ENCODE measurements at regions not wholly inside any gene's neighbourhood (a gene's known extent, or its start where the extent isn't known, plus 50 kb on each side); places are given as distances from the start of the nearest gene placed in this dataset.
"Not testable (repeated sequence)": the region's sequence is repeated elsewhere in the genome, so short reads cannot be mapped to it uniquely, and the experiment has no call there.

- Mint-ChIP-seq H3K4me1 (ENCODE audit: low read depth) (no peaks in the 10 kb centered on the region), H3K27ac (no peak overlapping the region), H3K27me3 (peaks cover 12% of the 10 kb centered on the region), H3K4me3 (no peak overlapping the region), H3K9me3 (ENCODE audit: low read depth) (peaks cover 11% of the 10 kb centered on the region), H3K36me3 (no peaks in the 10 kb centered on the region)
Measured at GRCh38 chr5:71925608-71926091, 181.6 kb upstream of the MAP1B start.

GRCh38 chr5:71929003-71929402 is 178.3 kb upstream of the MAP1B start:
- Mint-ChIP-seq H3K36me3 (no peaks in the 10 kb centered on the region), H3K27me3 (peaks cover 10% of the 10 kb centered on the region), H3K9me3 (ENCODE audit: low read depth) (peaks cover 11% of the 10 kb centered on the region), H3K4me3 (no peak overlapping the region), H3K27ac (no peak overlapping the region), H3K4me1 (ENCODE audit: low read depth) (no peaks in the 10 kb centered on the region)

GRCh38 chr5:71930554-71930953 is 176.7 kb upstream of the MAP1B start:
- not testable (repeated sequence) for H3K27me3 Mint-ChIP-seq; H3K36me3 Mint-ChIP-seq; H3K4me1 Mint-ChIP-seq (ENCODE audit: low read depth); H3K4me3 Mint-ChIP-seq; H3K27ac Mint-ChIP-seq
- peaks cover 11% of the 10 kb centered on the region for H3K9me3 Mint-ChIP-seq (ENCODE audit: low read depth)

DNA sequence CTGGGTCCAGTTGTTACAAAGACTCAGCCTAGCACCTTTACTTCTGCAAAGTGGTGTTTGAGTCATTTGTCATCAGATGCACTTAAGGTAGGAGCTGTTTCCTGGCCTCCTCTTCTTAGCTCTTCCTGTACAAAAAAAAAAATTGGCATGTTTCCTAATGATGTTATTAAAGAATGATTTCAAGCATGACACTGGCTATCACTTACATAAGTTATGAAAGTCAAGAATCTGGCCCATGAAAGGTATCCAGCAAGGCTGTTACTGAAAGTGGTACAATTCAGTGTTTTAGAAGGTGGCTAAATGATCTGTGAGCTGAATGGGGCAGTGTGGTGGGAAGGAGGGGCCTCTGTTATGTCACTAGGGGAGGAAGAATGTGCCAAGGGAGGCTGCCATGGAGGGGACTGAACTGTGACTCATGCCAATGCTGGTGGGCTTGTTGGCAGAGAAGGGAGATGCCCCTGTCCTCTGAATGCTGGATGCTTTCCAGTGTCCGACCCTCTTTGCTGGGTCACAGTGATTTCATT is 175.1 kb upstream of the MAP1B start:
- Mint-ChIP-seq H3K9me3 (ENCODE audit: low read depth) (peaks cover 8% of the 10 kb centered on the region), H3K27ac (no peak overlapping the region), H3K4me1 (ENCODE audit: low read depth) (no peaks in the 10 kb centered on the region), H3K36me3 (no peaks in the 10 kb centered on the region), H3K27me3 (no peaks in the 10 kb centered on the region), H3K4me3 (no peak overlapping the region)

DNA sequence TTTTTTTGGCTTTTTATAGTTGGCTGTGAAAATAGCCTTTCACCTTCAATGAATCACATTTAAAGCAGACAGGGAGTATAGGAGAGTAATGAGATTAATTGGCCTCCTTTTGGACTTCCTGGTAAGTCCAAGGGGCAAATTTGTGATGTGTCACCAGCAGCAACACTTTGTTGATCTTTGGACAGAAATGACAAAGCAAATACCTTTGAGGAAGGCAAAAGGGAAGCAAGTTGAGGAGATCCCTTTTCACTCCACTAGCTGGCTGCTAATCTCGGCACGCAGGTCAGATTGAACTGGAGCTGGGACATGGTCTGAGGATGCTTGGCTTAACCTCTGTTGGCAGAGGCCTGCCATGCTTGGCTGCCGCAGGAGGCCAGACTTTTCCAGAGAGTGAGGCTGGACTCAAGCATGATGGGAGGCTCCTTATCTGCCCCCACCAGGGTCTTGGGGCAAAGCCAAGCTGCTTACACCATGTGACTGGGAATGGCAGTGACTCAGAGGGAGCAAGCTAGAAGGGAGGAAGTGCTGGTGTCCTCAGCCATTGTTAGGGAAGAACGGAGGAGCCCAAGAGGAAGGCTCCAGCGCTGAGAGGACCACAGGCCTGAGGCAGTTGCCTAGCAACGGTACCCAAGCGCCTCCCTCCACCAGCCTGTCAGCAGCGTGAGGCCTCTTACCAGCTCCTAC is 174.5 kb upstream of the MAP1B start:
- Mint-ChIP-seq H3K27ac (no peak overlapping the region), H3K9me3 (ENCODE audit: low read depth) (peaks cover 2% of the 10 kb centered on the region), H3K27me3 (no peaks in the 10 kb centered on the region), H3K4me1 (ENCODE audit: low read depth) (no peaks in the 10 kb centered on the region), H3K4me3 (no peak overlapping the region), H3K36me3 (no peaks in the 10 kb centered on the region)

GRCh38 chr5:71934322-71934721 is 173.0 kb upstream of the MAP1B start:
- no peaks in the 10 kb centered on the region for H3K9me3 Mint-ChIP-seq (ENCODE audit: low read depth)
- H3K4me3 Mint-ChIP-seq = no peak overlapping the region
- H3K27me3 Mint-ChIP-seq = peaks cover 1% of the 10 kb centered on the region
- no peaks in the 10 kb centered on the region for H3K4me1 Mint-ChIP-seq (ENCODE audit: low read depth)
- H3K36me3 Mint-ChIP-seq = no peaks in the 10 kb centered on the region
- H3K27ac Mint-ChIP-seq = no peak overlapping the region

GRCh38 chr5:71937921-71938698 is 169.2 kb upstream of the MAP1B start:
- Mint-ChIP-seq H3K36me3 (no peaks in the 10 kb centered on the region), H3K27ac (no peak overlapping the region), H3K27me3 (peaks cover 7% of the 10 kb centered on the region), H3K4me1 (ENCODE audit: low read depth) (no peaks in the 10 kb centered on the region), H3K9me3 (ENCODE audit: low read depth) (no peaks in the 10 kb centered on the region), H3K4me3 (no peak overlapping the region)

DNA sequence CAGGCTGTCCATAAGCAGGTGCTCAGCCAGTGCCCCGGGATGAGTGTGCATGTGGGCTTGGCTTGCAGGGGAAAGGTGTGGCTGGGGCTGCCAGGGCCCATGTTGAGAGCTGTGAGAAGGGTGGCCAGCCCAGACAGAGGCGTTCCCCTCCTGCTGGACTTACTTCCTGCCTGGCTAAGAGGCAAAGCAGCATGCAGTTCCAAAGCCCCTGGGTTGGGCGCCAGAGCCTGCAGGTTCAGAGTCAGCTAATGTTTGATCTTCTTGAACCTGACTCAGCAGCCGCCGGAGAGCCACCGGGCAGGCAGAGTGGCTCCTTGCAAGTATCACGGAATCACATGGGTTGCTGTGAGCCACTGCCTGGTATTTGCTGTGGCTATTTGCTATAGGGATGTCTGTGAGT is 168.4 kb upstream of the MAP1B start:
- H3K4me1 Mint-ChIP-seq (ENCODE audit: low read depth) = no peaks in the 10 kb centered on the region
- peaks cover 7% of the 10 kb centered on the region for H3K27me3 Mint-ChIP-seq
- H3K36me3 Mint-ChIP-seq = no peaks in the 10 kb centered on the region
- H3K9me3 Mint-ChIP-seq (ENCODE audit: low read depth) = no peaks in the 10 kb centered on the region
- H3K4me3 Mint-ChIP-seq = no peak overlapping the region
- no peak overlapping the region for H3K27ac Mint-ChIP-seq

DNA sequence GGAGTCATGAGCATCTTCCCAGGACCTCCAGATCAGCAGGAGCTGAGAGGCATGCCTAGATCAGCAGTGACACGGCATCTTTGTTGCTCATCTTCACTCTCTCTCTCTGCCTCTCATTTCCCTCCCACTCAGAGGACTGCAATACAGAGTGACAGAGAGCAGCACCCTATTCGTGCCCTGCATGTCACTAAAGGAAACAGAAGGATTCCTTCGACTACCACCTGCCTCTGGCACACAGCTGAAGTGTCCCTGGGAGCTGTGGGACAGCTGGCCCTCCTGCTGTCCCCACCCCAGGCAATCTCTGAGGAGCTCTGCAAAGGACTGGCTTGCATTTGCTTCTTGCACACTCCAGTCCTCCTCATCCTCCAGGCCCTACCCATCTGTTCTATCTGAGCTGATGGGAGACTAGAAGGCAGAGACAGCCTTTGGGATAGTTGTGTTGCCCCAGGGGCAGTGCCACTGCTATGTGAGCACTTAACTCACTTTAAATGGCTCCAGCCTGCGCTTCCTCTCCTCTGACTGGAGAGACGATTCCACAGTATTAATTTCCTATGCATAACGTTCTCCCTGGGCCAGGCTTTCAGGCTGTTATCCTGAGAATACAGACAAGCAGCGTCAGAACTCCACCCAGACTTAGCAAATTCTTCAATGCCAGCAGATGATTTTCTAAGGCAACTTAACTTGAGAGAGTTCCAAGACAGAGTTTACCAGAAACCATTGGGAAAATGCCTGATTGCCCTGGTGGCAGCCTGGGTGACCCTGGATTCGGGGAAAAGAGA is 167.6 kb upstream of the MAP1B start:
- peaks cover 7% of the 10 kb centered on the region for H3K27me3 Mint-ChIP-seq
- no peaks in the 10 kb centered on the region for H3K9me3 Mint-ChIP-seq (ENCODE audit: low read depth)
- no peaks in the 10 kb centered on the region for H3K36me3 Mint-ChIP-seq
- H3K27ac Mint-ChIP-seq = no peak overlapping the region
- no peak overlapping the region for H3K4me3 Mint-ChIP-seq
- H3K4me1 Mint-ChIP-seq (ENCODE audit: low read depth) = no peaks in the 10 kb centered on the region

DNA sequence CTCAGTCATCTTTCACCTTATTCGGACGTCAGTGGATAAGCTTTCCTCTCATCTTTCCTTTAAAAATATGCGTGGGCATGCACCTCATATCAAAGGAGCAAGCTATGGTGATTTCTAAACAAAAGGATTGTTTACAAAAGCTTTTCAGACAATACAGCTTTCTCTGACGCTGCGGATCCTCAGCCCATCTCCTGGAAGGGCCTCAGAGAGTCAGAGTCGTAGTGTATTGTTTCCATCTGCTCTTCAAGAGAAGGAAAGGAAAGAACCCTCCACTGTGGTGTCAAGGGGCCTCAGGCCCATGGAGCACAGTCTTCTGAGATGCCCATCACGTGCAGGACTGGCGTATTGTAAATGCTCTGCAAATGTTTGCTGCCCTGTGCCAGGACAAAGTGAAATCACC is 163.4 kb upstream of the MAP1B start:
- H3K9me3 Mint-ChIP-seq (ENCODE audit: low read depth) = no peaks in the 10 kb centered on the region
- H3K27ac Mint-ChIP-seq = no peak overlapping the region
- H3K27me3 Mint-ChIP-seq = peaks cover 8% of the 10 kb centered on the region
- no peaks in the 10 kb centered on the region for H3K4me1 Mint-ChIP-seq (ENCODE audit: low read depth)
- no peaks in the 10 kb centered on the region for H3K36me3 Mint-ChIP-seq
- no peak overlapping the region for H3K4me3 Mint-ChIP-seq

DNA sequence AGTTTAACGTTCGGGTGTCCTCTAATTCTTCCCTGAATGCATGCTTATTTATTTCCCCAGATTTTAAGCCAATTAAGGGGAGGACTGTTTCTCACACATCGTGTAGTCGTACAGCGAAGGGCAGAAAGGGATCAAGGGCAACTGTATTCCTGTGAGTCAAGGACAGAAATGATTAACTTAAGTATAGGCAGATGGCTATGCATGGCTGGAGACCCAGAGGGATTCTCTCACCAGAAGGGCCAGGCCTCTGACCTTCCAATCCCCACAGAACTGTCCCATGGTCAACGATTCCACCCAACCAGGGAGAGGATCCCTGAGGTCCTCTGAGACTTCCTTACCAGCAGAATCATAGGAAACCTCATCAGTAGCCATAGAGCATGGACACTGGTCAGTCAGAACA is 161.8 kb upstream of the MAP1B start:
- H3K27me3 Mint-ChIP-seq = peaks cover 8% of the 10 kb centered on the region
- H3K9me3 Mint-ChIP-seq (ENCODE audit: low read depth) = no peaks in the 10 kb centered on the region
- H3K36me3 Mint-ChIP-seq = no peaks in the 10 kb centered on the region
- no peaks in the 10 kb centered on the region for H3K4me1 Mint-ChIP-seq (ENCODE audit: low read depth)
- H3K4me3 Mint-ChIP-seq = no peak overlapping the region
- no peak overlapping the region for H3K27ac Mint-ChIP-seq

DNA sequence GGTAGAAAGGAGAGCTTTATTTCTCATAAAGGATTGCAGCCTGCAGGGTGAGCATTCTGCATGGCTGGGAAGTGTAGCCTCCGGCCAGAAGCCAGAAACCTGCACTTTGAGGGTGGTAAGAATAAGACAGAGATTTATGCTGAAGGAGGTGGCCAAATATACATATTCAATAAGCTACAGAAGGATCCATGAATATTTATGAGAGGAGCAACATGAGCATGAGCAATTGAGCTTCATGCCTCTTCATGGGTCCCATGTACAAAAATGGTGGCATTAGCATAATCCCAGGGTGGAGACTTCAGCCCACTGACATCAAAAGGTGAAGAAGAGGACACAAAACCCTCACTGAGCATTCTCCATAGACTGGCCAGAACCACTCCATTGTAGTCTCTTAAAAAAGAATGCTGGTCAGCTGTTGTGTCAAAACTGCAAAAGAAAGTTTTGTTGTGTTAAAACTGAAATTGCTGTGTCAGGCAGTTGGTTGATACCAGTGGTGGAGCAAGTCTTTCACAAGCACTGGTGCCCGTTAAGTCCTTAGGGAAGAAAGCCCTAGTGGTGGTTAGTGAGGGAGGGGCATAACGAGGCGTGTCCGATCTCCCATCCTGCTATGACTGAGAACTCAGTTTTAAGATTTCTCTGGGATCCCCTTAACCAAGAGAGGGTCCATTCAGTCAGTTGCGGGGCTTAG is 160.8 kb upstream of the MAP1B start:
- H3K4me1 Mint-ChIP-seq (ENCODE audit: low read depth) = no peaks in the 10 kb centered on the region
- H3K4me3 Mint-ChIP-seq = no peak overlapping the region
- H3K9me3 Mint-ChIP-seq (ENCODE audit: low read depth) = no peaks in the 10 kb centered on the region
- H3K27ac Mint-ChIP-seq = no peak overlapping the region
- no peaks in the 10 kb centered on the region for H3K36me3 Mint-ChIP-seq
- peaks cover 3% of the 10 kb centered on the region for H3K27me3 Mint-ChIP-seq

- Mint-ChIP-seq H3K9me3 (ENCODE audit: low read depth) (no peaks in the 10 kb centered on the region), H3K27me3 (peaks cover 5% of the 10 kb centered on the region), H3K4me1 (ENCODE audit: low read depth) (no peaks in the 10 kb centered on the region), H3K36me3 (no peaks in the 10 kb centered on the region), H3K4me3 (no peak overlapping the region), H3K27ac (no peak overlapping the region)
Measured at GRCh38 chr5:71948206-71948605, 159.1 kb upstream of the MAP1B start.

GRCh38 chr5:71949772-71950171 is 157.5 kb upstream of the MAP1B start:
- no peak overlapping the region for H3K27ac Mint-ChIP-seq
- H3K36me3 Mint-ChIP-seq = no peaks in the 10 kb centered on the region
- H3K4me3 Mint-ChIP-seq = no peak overlapping the region
- peaks cover 5% of the 10 kb centered on the region for H3K27me3 Mint-ChIP-seq
- no peaks in the 10 kb centered on the region for H3K9me3 Mint-ChIP-seq (ENCODE audit: low read depth)
- H3K4me1 Mint-ChIP-seq (ENCODE audit: low read depth) = no peaks in the 10 kb centered on the region
